ENCODE measurements at regions not wholly inside any gene's neighbourhood (a gene's known extent, or its start where the extent isn't known, plus 50 kb on each side); places are given as distances from the start of the nearest gene placed in this dataset.

GRCh38 chr9:16217943-16218701 is 652.3 kb downstream of the BNC2 start:
- TF ChIP-seq CTCF (conservative IDR thresholded peaks at IDR 0.05 in 1 of 2, IDR thresholded peaks at IDR 0.05 in 1 of 2; ENCODE audit: low read depth in 1 of 2, low read length in 2 of 2) (no peak), EZH2 (IDR thresholded peaks at IDR 0.05; ENCODE audit: low read length, missing control alignments) (no peak)
- peak; percentile 17 to 78 for DNase-seq (ENCODE audit: low read depth in 2 of 2)
- Histone ChIP-seq H3K4me3 (replicated peaks in 1 of 4; ENCODE audit: control extremely low read depth in 1 of 4, insufficient read depth in 1 of 4, low read depth in 3 of 4, low read length in 4 of 4) (no peak overlapping the region), H3K27me3 (ENCODE audit: control insufficient read depth, insufficient read depth, low read length) (no peaks in the 10 kb centered on the region), H3K4me2 (ENCODE audit: extremely low read depth, insufficient read depth, low read length) (no peak overlapping the region), H4K20me1 (ENCODE audit: control insufficient read depth, extremely low read depth, insufficient read depth, low read length) (no peaks in the 10 kb centered on the region), H2AFZ (ENCODE audit: low read length) (no peak overlapping the region), H3K9me3 (ENCODE audit: control insufficient read depth, insufficient read depth, low read depth, low read length) (no peaks in the 10 kb centered on the region), H3K36me3 (ENCODE audit: control insufficient read depth, insufficient read depth, low read length) (no peaks in the 10 kb centered on the region), H3K79me2 (ENCODE audit: control insufficient read depth, insufficient read depth, low read length) (no peaks in the 10 kb centered on the region), H3K9ac (ENCODE audit: insufficient read depth, low read length) (no peak overlapping the region), H3K4me1 (ENCODE audit: control insufficient read depth, extremely low read depth, insufficient read depth, low read length) (peaks cover 13% of the 10 kb centered on the region), H3K27ac (ENCODE audit: insufficient read depth, low read length) (no peak overlapping the region)

DNA sequence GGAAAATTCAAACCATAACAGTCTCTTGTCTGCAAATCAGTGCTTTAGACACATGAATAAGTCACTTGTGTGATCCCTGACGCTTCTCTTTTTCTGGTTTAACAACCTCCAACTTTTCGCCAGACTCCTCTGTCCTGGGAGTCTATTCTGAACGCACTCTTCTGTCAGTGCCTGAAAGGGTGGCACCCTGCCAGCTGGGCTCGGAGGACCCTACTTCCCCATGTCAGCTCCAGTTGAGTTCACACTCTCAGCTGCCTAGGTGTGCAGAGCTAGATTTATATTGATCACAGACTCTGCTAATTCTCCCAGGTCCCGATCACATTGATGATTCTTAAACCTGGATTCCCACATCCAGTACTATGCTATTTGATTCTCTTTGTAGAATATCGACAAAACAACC is 649.1 kb downstream of the BNC2 start:
- no peaks in the 10 kb centered on the region for H3K9me3 ChIP-seq (ENCODE audit: control insufficient read depth, insufficient read depth, low read depth, low read length)
- H3K79me2 ChIP-seq (ENCODE audit: control insufficient read depth, insufficient read depth, low read length), result no peaks in the 10 kb centered on the region
- H3K4me1 ChIP-seq (ENCODE audit: control insufficient read depth, extremely low read depth, insufficient read depth, low read length), result peaks cover 11% of the 10 kb centered on the region
- no peaks in the 10 kb centered on the region for H3K27me3 ChIP-seq (ENCODE audit: control insufficient read depth, insufficient read depth, low read length)
- H3K4me3 ChIP-seq (replicated peaks in 1 of 4; ENCODE audit: control extremely low read depth in 1 of 4, insufficient read depth in 1 of 4, low read depth in 3 of 4, low read length in 4 of 4), result no peak overlapping the region
- DNase-seq (ENCODE audit: low read depth in 2 of 2), result no peak
- no peak overlapping the region for H3K9ac ChIP-seq (ENCODE audit: insufficient read depth, low read length)
- no peak overlapping the region for H2AFZ ChIP-seq (ENCODE audit: low read length)
- no peaks in the 10 kb centered on the region for H3K36me3 ChIP-seq (ENCODE audit: control insufficient read depth, insufficient read depth, low read length)
- H3K27ac ChIP-seq (ENCODE audit: insufficient read depth, low read length), result no peak overlapping the region
- no peak overlapping the region for H3K4me2 ChIP-seq (ENCODE audit: extremely low read depth, insufficient read depth, low read length)
- H4K20me1 ChIP-seq (ENCODE audit: control insufficient read depth, extremely low read depth, insufficient read depth, low read length), result no peaks in the 10 kb centered on the region
- TF ChIP-seq CTCF (conservative IDR thresholded peaks at IDR 0.05 in 1 of 2, IDR thresholded peaks at IDR 0.05 in 1 of 2; ENCODE audit: low read depth in 1 of 2, low read length in 2 of 2), result no peak
- TF ChIP-seq EZH2 (IDR thresholded peaks at IDR 0.05; ENCODE audit: low read length, missing control alignments), result no peak

GRCh38 chr9:16221822-16222547 is 648.5 kb downstream of the BNC2 start:
- Histone ChIP-seq H3K4me1 (ENCODE audit: control insufficient read depth, extremely low read depth, insufficient read depth, low read length) (peaks cover 11% of the 10 kb centered on the region), H3K9me3 (ENCODE audit: control insufficient read depth, insufficient read depth, low read depth, low read length) (no peaks in the 10 kb centered on the region), H3K4me2 (ENCODE audit: extremely low read depth, insufficient read depth, low read length) (no peak overlapping the region), H4K20me1 (ENCODE audit: control insufficient read depth, extremely low read depth, insufficient read depth, low read length) (no peaks in the 10 kb centered on the region), H3K27me3 (ENCODE audit: control insufficient read depth, insufficient read depth, low read length) (no peaks in the 10 kb centered on the region), H2AFZ (ENCODE audit: low read length) (no peak overlapping the region), H3K79me2 (ENCODE audit: control insufficient read depth, insufficient read depth, low read length) (no peaks in the 10 kb centered on the region), H3K36me3 (ENCODE audit: control insufficient read depth, insufficient read depth, low read length) (no peaks in the 10 kb centered on the region), H3K4me3 (replicated peaks in 1 of 4; ENCODE audit: control extremely low read depth in 1 of 4, insufficient read depth in 1 of 4, low read depth in 3 of 4, low read length in 4 of 4) (no peak overlapping the region), H3K27ac (ENCODE audit: insufficient read depth, low read length) (no peak overlapping the region), H3K9ac (ENCODE audit: insufficient read depth, low read length) (no peak overlapping the region)
- TF ChIP-seq CTCF (conservative IDR thresholded peaks at IDR 0.05 in 1 of 2, IDR thresholded peaks at IDR 0.05 in 1 of 2; ENCODE audit: low read depth in 1 of 2, low read length in 2 of 2), result no peak
- no peak for TF ChIP-seq EZH2 (IDR thresholded peaks at IDR 0.05; ENCODE audit: low read length, missing control alignments)
- DNase-seq (ENCODE audit: low read depth in 2 of 2), result peak in 1 of 2 donors; percentile 55

Data from fibroblast of lung (primary cell).